ENCODE measurements at regions not wholly inside any gene's neighbourhood (a gene's known extent, or its start where the extent isn't known, plus 50 kb on each side); places are given as distances from the start of the nearest gene placed in this dataset.

DNA sequence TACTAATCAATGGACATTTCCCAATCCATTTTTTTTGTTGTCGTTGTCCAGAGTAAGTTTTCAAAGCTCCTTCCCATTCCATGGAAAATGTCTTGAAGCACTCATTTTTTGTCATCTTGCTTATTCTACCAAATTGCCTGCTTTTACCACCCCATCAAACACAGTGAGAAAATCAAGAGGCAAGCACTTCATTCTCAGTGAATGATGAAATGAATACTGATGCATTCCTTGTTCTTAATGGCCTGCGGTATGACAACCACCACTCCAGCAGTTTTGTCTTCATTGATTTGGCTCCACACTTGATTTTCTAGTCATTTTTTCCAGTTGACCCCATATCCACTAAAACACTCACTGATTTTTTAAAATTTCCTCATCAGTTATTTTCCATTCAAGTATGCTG, 193.5 kb upstream of the ANKH start:
- Histone ChIP-seq H3K4me1 (no peaks in the 10 kb centered on the region), H3K4me3 (no peak overlapping the region), H3K27ac (no peak overlapping the region), H3K36me3 (no peaks in the 10 kb centered on the region), H3K9me3 (peaks cover 3% of the 10 kb centered on the region), H3K27me3 (no peaks in the 10 kb centered on the region)
- DNase-seq (ENCODE audit: extremely low spot score in 2 of 2), result no peak
- intact Hi-C loops (cut with DNase I), result no loop called here
- TF ChIP-seq POLR2A (IDR thresholded peaks at IDR 0.05) (no peak), POLR2AphosphoS5 (IDR thresholded peaks at IDR 0.05; ENCODE audit: insufficient read depth in 1 of 2, low read depth in 1 of 2) (no peak)
- TF ChIP-seq, protein P1, sequence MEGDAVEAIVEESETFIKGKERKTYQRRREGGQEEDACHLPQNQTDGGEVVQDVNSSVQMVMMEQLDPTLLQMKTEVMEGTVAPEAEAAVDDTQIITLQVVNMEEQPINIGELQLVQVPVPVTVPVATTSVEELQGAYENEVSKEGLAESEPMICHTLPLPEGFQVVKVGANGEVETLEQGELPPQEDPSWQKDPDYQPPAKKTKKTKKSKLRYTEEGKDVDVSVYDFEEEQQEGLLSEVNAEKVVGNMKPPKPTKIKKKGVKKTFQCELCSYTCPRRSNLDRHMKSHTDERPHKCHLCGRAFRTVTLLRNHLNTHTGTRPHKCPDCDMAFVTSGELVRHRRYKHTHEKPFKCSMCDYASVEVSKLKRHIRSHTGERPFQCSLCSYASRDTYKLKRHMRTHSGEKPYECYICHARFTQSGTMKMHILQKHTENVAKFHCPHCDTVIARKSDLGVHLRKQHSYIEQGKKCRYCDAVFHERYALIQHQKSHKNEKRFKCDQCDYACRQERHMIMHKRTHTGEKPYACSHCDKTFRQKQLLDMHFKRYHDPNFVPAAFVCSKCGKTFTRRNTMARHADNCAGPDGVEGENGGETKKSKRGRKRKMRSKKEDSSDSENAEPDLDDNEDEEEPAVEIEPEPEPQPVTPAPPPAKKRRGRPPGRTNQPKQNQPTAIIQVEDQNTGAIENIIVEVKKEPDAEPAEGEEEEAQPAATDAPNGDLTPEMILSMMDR (IDR thresholded peaks at IDR 0.05), result no peak

DNA sequence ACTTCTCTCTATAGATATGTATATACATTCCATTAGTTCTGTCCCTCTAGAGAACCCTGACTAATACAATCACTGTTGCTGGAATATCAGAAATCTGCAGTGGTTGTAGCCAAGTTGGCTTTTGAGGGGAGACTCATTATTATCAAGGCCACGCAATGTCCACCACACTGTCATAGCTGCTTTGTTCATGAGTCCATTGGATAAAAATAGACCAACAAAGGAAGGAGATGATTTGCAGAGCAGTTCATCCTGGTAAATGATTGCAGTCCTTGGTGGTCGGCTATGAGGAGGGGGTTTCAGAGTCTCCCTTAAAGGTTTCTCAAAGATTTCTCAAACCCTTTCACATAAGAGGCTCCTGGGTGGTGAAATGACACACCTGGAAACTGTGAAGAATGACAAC, 192.8 kb upstream of the ANKH start:
- Histone ChIP-seq H3K27ac (no peak overlapping the region), H3K4me3 (no peak overlapping the region), H3K27me3 (no peaks in the 10 kb centered on the region), H3K9me3 (peaks cover 3% of the 10 kb centered on the region), H3K4me1 (no peaks in the 10 kb centered on the region), H3K36me3 (no peaks in the 10 kb centered on the region)
- intact Hi-C loops (cut with DNase I), result no loop called here
- TF ChIP-seq, protein P1 (IDR thresholded peaks at IDR 0.05), result no peak
- no peak for TF ChIP-seq POLR2AphosphoS5 (IDR thresholded peaks at IDR 0.05; ENCODE audit: insufficient read depth in 1 of 2, low read depth in 1 of 2)
- no peak for DNase-seq (ENCODE audit: extremely low spot score in 2 of 2)

DNA sequence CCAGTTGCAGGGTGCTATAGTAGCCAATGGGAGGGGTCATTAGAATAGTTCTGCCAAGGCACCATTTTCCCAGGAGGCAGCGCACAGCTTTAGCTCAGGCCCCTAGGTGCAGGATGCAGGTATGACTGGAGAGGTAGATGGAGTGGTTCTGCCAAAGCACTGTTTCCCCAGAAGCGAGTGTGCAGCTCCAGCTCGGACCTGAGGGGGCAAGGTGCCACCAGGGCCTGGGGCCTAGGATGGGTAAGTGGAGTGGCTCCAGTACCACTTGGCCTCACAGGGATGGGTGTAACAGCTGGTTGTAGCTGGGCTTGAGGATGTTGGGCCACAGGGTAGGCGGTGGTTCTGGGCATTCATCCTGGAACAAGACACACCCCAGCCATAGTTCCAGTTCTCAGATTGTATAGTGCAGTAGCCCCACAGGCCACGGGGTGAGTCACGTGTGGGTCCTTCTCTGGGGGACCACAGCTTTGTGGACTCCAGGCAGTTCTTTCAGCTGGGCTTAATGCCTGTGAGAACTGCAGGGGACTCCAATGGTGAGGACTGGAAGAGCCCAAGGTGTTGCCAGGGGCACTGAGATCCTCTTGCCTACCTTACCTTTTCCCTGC, 185.5 kb upstream of the ANKH start:
- intact Hi-C loops (cut with DNase I), result no loop called here
- Histone ChIP-seq H3K36me3 (no peaks in the 10 kb centered on the region), H3K9me3 (no peaks in the 10 kb centered on the region), H3K4me3 (no peak overlapping the region), H3K27me3 (no peaks in the 10 kb centered on the region), H3K27ac (no peak overlapping the region), H3K4me1 (no peaks in the 10 kb centered on the region)
- no peak for DNase-seq (ENCODE audit: extremely low spot score in 2 of 2)
- no peak for TF ChIP-seq POLR2AphosphoS5 (IDR thresholded peaks at IDR 0.05; ENCODE audit: insufficient read depth in 1 of 2, low read depth in 1 of 2)
- no peak for TF ChIP-seq POLR2A (IDR thresholded peaks at IDR 0.05)
- TF ChIP-seq, protein P1 (IDR thresholded peaks at IDR 0.05), result no peak

DNA sequence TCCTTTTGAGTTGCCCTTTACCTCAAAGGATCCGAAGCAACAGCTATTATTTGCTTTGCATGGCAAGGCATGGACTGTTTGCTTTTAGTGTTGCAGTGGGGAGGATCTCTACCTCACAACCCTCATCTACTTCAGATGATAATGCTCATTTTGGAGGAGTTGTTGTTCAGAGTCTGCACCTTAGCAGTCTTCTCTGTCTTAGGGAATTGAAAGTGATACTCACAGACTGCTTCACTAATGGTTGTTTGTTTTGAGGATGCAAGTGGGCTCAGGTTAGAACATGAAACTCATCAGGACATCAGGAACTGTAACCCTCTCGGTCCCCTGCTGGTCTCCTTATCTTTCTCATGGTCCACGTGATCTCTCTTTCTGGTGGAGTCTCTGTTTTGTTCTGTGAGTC, 172.9 kb upstream of the ANKH start:
- H3K27ac ChIP-seq, result no peak overlapping the region
- no peaks in the 10 kb centered on the region for H3K27me3 ChIP-seq
- no peak overlapping the region for H3K4me3 ChIP-seq
- no peaks in the 10 kb centered on the region for H3K36me3 ChIP-seq
- DNase-seq (ENCODE audit: extremely low spot score in 2 of 2), result no peak
- intact Hi-C loops (cut with DNase I), result no loop called here
- no peaks in the 10 kb centered on the region for H3K9me3 ChIP-seq
- H3K4me1 ChIP-seq, result no peaks in the 10 kb centered on the region
- TF ChIP-seq POLR2AphosphoS5 (IDR thresholded peaks at IDR 0.05; ENCODE audit: insufficient read depth in 1 of 2, low read depth in 1 of 2) (no peak), POLR2A (IDR thresholded peaks at IDR 0.05) (no peak)
- TF ChIP-seq, protein P1 (IDR thresholded peaks at IDR 0.05), result no peak

DNA sequence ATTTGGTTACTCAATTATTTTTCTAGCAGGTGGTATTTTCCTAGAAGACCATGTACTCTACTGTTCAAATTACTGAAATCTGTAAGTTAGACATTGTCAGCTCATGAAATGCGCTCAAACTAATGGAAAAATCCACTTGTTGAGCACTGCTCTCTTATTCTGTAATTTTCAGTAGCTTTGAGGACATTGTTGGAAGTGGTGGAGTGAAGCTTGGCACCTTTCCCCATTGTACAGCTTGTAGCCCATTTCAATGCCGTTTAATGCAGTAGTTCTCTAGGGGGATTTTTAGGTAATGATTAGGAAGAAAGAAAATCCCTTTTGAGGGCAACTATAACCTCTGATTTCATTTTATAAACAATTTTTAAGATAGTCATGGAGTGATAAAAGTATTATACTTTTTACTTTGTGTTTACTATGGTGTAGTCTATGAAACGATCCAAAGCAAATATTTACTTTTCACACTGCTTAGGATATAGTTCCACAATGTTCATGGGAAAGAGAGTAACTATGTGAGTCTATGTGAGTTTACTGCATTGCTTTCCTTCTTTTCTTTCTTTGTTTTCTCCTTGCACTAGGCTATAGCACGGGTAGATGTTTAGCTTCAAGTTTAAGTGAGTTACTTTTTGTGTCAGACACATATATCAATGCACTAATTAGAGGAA, 165.8 kb upstream of the ANKH start:
- Histone ChIP-seq H3K9me3 (no peaks in the 10 kb centered on the region), H3K4me3 (no peak overlapping the region), H3K36me3 (no peaks in the 10 kb centered on the region), H3K4me1 (no peaks in the 10 kb centered on the region), H3K27ac (no peak overlapping the region), H3K27me3 (no peaks in the 10 kb centered on the region)
- intact Hi-C loops (cut with DNase I), result no loop called here
- TF ChIP-seq POLR2AphosphoS5 (IDR thresholded peaks at IDR 0.05; ENCODE audit: insufficient read depth in 1 of 2, low read depth in 1 of 2) (no peak), POLR2A (IDR thresholded peaks at IDR 0.05) (no peak)
- TF ChIP-seq, protein P1 (IDR thresholded peaks at IDR 0.05), result no peak
- no peak for DNase-seq (ENCODE audit: extremely low spot score in 2 of 2)

Data from vagina (tissue), 2 donors.